ENCODE measurements at regions not wholly inside any gene's neighbourhood (a gene's known extent, or its start where the extent isn't known, plus 50 kb on each side); places are given as distances from the start of the nearest gene placed in this dataset.
"Not testable (repeated sequence)": the region's sequence is repeated elsewhere in the genome, so short reads cannot be mapped to it uniquely, and the experiment has no call there.

DNA sequence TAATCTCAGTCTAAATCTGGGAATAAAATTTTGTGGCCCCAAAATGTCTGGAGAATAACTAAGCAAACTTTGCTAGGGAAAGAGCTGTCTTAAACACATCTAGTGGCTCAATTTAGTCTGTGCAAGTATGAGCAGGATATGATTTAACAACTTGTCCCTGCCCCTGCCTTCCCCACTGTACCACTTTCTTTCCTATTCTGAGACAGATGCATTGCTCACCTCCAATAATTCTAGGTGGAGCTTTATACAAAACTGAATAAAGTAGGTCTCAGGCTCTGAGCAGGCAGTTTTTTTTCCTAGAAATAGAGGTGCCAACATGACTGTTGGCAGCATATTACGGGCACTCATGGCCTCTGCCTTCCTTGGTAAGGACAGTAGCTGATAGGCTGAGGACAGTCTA is 412.1 kb downstream of the DAD1 start:
- Histone ChIP-seq H3K9me3 (ENCODE audit: severe bottlenecking) (no peaks in the 10 kb centered on the region), H3K36me3 (no peaks in the 10 kb centered on the region), H3K27me3 (ENCODE audit: insufficient read depth, low read depth, severe bottlenecking) (peaks cover 73% of the 10 kb centered on the region), H3K27ac (no peak overlapping the region), H3K4me3 (ENCODE audit: low read depth, low read length) (no peak overlapping the region)
- DNase-seq = no peak
- TF ChIP-seq, protein P1, sequence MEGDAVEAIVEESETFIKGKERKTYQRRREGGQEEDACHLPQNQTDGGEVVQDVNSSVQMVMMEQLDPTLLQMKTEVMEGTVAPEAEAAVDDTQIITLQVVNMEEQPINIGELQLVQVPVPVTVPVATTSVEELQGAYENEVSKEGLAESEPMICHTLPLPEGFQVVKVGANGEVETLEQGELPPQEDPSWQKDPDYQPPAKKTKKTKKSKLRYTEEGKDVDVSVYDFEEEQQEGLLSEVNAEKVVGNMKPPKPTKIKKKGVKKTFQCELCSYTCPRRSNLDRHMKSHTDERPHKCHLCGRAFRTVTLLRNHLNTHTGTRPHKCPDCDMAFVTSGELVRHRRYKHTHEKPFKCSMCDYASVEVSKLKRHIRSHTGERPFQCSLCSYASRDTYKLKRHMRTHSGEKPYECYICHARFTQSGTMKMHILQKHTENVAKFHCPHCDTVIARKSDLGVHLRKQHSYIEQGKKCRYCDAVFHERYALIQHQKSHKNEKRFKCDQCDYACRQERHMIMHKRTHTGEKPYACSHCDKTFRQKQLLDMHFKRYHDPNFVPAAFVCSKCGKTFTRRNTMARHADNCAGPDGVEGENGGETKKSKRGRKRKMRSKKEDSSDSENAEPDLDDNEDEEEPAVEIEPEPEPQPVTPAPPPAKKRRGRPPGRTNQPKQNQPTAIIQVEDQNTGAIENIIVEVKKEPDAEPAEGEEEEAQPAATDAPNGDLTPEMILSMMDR (IDR thresholded peaks at IDR 0.05; ENCODE audit: low read depth, low read length) = no peak

DNA sequence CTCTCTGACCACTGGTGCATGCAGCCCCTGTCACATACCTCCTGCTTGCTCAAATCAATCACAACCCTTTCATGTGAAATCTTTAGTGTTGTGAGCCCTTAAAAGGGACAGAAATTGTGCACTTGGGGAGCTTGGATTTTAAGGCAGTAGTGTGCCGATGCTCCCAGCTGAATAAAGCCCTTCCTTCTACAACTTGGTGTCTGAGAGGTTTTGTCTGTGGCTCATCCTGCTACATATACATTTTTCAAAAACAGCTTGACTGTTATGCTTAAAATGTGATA is 413.8 kb downstream of the DAD1 start:
- DNase-seq; H3K4me3 ChIP-seq (ENCODE audit: low read depth, low read length); H3K9me3 ChIP-seq (ENCODE audit: severe bottlenecking); H3K36me3 ChIP-seq; H3K27ac ChIP-seq: not testable (repeated sequence)
- H3K27me3 ChIP-seq (ENCODE audit: insufficient read depth, low read depth, severe bottlenecking) = peaks cover 73% of the 10 kb centered on the region

DNA sequence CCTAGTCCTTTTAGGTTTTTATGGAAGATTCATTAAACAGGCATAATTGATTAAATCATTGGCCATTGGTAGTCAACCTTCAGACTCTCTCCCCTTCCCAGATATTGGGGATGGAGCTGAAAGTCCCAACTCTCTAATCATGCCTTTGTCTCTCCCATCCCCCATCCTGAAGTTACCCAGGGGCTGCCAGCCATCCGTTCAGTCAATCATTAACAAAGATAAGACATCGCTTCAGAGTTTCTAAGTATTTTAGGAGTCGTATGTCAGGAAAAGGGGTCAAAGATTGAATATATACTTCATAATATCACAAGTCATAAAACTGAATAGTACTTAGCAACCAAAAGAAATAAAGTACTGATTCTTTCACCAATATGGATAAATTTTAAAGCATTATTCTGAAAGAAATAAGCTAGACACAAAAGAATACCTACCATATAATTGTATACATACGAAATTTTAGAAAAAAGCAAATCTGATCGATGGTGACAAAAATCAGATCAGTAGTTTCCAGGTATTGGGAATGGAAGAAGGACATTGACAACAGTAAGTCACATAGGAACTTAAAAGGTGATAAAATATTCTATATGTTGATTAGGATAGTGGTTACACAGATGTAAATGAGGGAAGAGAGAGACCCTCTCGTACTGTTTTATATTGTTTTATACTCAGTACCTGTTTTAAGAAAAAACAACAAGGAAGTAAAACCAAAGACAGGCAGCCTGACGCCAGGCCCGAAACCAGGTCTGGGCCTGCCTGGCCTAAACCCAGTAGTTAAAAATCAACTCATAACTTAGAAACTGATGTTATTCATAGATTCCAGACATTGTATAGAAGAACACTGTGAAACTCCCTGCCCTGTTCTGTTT is 414.4 kb downstream of the DAD1 start:
- H3K4me3 ChIP-seq (ENCODE audit: low read depth, low read length) = no peak overlapping the region
- H3K27ac ChIP-seq = no peak overlapping the region
- H3K36me3 ChIP-seq = no peaks in the 10 kb centered on the region
- no peak for DNase-seq
- H3K9me3 ChIP-seq (ENCODE audit: severe bottlenecking) = no peaks in the 10 kb centered on the region
- TF ChIP-seq, protein P1 (IDR thresholded peaks at IDR 0.05; ENCODE audit: low read depth, low read length) = no peak
- peaks cover 70% of the 10 kb centered on the region for H3K27me3 ChIP-seq (ENCODE audit: insufficient read depth, low read depth, severe bottlenecking)

DNA sequence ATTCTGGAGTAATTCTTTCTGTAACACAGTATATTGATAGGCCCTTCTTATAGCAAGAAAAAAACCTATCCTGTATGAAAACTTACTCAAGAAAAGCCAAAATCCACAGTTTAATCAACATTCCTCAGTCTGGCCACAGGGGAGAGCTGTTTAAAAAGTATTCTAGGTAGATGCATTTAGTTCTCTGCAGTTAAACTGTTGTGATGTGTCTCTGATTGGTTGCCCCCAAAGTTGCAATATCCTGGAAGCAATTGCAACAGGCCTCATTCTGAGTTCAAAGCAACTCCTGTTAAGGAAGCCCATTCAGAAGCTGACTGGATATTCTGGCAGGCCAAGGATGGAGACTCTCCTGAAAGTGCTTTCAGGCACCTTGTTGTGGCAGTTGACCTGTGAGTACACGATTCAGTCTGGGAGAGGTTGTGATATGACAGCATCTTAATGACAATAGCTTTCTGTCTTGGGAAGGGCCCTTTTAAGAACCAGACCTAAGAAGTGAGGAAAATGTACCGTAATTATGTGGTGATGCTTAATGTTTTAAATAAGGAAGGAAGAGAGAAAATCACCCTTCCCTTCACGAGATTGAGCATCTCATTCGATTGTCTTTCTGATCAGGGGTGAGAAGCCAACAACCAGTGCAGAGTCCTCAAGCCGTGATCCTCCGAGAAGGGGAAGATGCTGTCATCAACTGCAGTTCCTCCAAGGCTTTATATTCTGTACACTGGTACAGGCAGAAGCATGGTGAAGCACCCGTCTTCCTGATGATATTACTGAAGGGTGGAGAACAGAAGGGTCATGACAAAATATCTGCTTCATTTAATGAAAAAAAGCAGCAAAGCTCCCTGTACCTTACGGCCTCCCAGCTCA is 420.7 kb downstream of the DAD1 start:
- TF ChIP-seq, protein P1 (IDR thresholded peaks at IDR 0.05; ENCODE audit: low read depth, low read length) = no peak
- H3K9me3 ChIP-seq (ENCODE audit: severe bottlenecking) = no peaks in the 10 kb centered on the region
- no peak for DNase-seq
- peaks cover 70% of the 10 kb centered on the region for H3K27me3 ChIP-seq (ENCODE audit: insufficient read depth, low read depth, severe bottlenecking)
- H3K27ac ChIP-seq = no peak overlapping the region
- H3K36me3 ChIP-seq = no peaks in the 10 kb centered on the region
- H3K4me3 ChIP-seq (ENCODE audit: low read depth, low read length) = no peak overlapping the region

DNA sequence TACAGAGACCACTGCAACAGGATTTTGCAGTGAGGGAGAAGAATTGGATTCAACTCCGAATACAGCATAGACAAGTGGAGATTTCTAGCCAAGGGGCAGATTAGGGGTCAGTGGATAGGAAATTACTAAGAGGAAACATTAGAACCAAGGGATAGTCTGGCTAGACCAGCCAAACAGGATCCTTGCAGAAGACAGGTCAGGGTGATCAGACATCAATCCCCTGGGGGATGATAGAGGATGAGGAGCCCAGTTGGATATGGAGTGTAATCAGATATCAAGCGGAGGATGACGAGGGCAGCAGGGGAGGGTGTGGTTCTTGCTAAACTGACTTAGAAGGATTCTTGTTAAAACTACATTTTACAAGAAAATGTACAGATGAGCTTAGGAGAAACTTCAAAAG is 424.4 kb downstream of the DAD1 start:
- Histone ChIP-seq H3K4me3 (ENCODE audit: low read depth, low read length) (no peak overlapping the region), H3K9me3 (ENCODE audit: severe bottlenecking) (no peaks in the 10 kb centered on the region), H3K36me3 (no peaks in the 10 kb centered on the region), H3K27ac (no peak overlapping the region), H3K27me3 (ENCODE audit: insufficient read depth, low read depth, severe bottlenecking) (peaks cover 71% of the 10 kb centered on the region)
- DNase-seq = no peak
- TF ChIP-seq, protein P1 (IDR thresholded peaks at IDR 0.05; ENCODE audit: low read depth, low read length) = no peak

DNA sequence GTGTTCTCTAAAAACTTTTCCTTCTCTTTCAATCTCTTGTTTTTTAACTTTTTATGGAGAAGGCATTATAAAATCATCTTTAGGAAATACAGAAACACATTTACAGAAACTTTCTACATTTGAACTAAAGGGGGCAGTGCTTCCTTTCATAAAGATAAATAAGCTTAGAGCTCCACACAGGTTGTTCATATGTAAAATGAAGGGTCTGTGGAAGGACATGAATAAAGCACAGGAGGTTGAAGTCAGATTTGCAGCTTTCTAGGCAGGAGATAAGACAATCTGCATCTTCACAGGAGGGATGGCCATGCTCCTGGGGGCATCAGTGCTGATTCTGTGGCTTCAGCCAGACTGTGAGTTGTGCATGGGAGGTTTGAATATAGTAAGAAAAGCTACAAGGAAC is 426.0 kb downstream of the DAD1 start:
- H3K27me3 ChIP-seq (ENCODE audit: insufficient read depth, low read depth, severe bottlenecking) = peaks cover 64% of the 10 kb centered on the region
- H3K27ac ChIP-seq = no peak overlapping the region
- no peaks in the 10 kb centered on the region for H3K36me3 ChIP-seq
- TF ChIP-seq, protein P1 (IDR thresholded peaks at IDR 0.05; ENCODE audit: low read depth, low read length) = no peak
- no peak overlapping the region for H3K4me3 ChIP-seq (ENCODE audit: low read depth, low read length)
- no peak for DNase-seq
- no peaks in the 10 kb centered on the region for H3K9me3 ChIP-seq (ENCODE audit: severe bottlenecking)
